DOHH2 (cell line): ENCODE measurements at regions not wholly inside any gene's neighbourhood (a gene's known extent, or its start where the extent isn't known, plus 50 kb on each side); places are given as distances from the start of the nearest gene placed in this dataset.

ENCODE experiments used
- H3F3A ChIP-seq: fragments of 200-600 bp; sonication (generic), shearing (Covaris generic); 2 replicates; pipeline ENCODE4 v1.6.0; 2016; ENCODE audit warnings: antibody characterized with exemption, mild to moderate bottlenecking; ENCODE audit not compliant: control insufficient read depth, insufficient read depth
- H3K27ac ChIP-seq: fragments of 200-600 bp; sonication (generic); 2 replicates; pipeline ENCODE4 v1.5.1; 2014; ENCODE audit warnings: low read depth, mild to moderate bottlenecking, low read length, moderate library complexity
- H3K27me3 ChIP-seq: fragments of 200-600 bp; sonication (generic); 2 replicates; pipeline ENCODE4 v1.6.1; 2014; ENCODE audit warnings: mild to moderate bottlenecking, low read length, mixed read lengths; ENCODE audit not compliant: control insufficient read depth
- H3K36me3 ChIP-seq: fragments of 200-600 bp; sonication (generic); 2 replicates; pipeline ENCODE4 v1.6.1; 2014; ENCODE audit warnings: mild to moderate bottlenecking, low read length, moderate library complexity, mixed read lengths; ENCODE audit not compliant: control insufficient read depth
- H3K4me1 ChIP-seq: fragments of 200-600 bp; sonication (generic); 2 replicates; pipeline ENCODE4 v1.6.1; 2014; ENCODE audit warnings: mild to moderate bottlenecking, low read length, mixed read lengths; ENCODE audit not compliant: control insufficient read depth
- H3K4me2 ChIP-seq: fragments of 200-600 bp; sonication (generic); 2 replicates; pipeline ENCODE4 v1.6.0; 2014; ENCODE audit warnings: mild to moderate bottlenecking, low read length, moderate library complexity
- H3K4me3 ChIP-seq: fragments of 200-600 bp; sonication (generic); 2 replicates; pipeline ENCODE4 v1.5.1; 2014; ENCODE audit warnings: mild to moderate bottlenecking, low read length, mixed read lengths
- H3K79me2 ChIP-seq: fragments of 200-600 bp; sonication (generic); 2 replicates; pipeline ENCODE4 v1.6.1; 2014; ENCODE audit warnings: mild to moderate bottlenecking, low read length, mixed read lengths; ENCODE audit not compliant: control insufficient read depth
- H3K9me2 ChIP-seq: fragments of 200-600 bp; sonication (generic); replicated peaks from 2 replicates; pipeline ENCODE4 v1.6.1; 2014; ENCODE audit warnings: mild to moderate bottlenecking, low read length, mixed read lengths; ENCODE audit not compliant: control insufficient read depth
- H3K9me3 ChIP-seq: fragments of 200-600 bp; sonication (generic); 2 replicates; pipeline ENCODE4 v1.6.1; 2014; ENCODE audit warnings: antibody characterized with exemption, low read length, mixed read lengths; ENCODE audit not compliant: control insufficient read depth, insufficient read depth
- H4K20me1 ChIP-seq: fragments of 200-600 bp; sonication (generic); 2 replicates; pipeline ENCODE4 v1.6.0; 2014; ENCODE audit warnings: low read depth, mild to moderate bottlenecking, antibody characterized with exemption, low read length, moderate library complexity; ENCODE audit not compliant: control insufficient read depth, insufficient read depth
- CTCF ChIP-seq: fragments of 200-600 bp; sonication (generic); IDR thresholded peaks from one replicate; pipeline ENCODE4 v1.5.1; 2014; ENCODE audit warnings: antibody characterized with exemption, mild to moderate bottlenecking, low read depth, low read length; ENCODE audit not compliant: poor library complexity, severe bottlenecking
- EZH2phosphoT487 ChIP-seq: fragments of 200-600 bp; sonication (generic); IDR thresholded peaks from 2 replicates; pipeline ENCODE4 v1.6.1; 2017; ENCODE audit warnings: borderline replicate concordance, mild to moderate bottlenecking, antibody characterized with exemption, low read length, moderate library complexity, mixed read lengths

- H3K4me2 ChIP-seq: no peak overlapping the region
- no peaks in the 10 kb centered on the region for H3K79me2 ChIP-seq
- H4K20me1 ChIP-seq: no peaks in the 10 kb centered on the region
- no peaks in the 10 kb centered on the region for H3F3A ChIP-seq
- H3K27me3 ChIP-seq: peaks cover 7% of the 10 kb centered on the region; the same call in 1 of the 2 replicates
- H3K4me1 ChIP-seq: no peaks in the 10 kb centered on the region
- no peaks in the 10 kb centered on the region for H3K9me3 ChIP-seq
- no peaks in the 10 kb centered on the region for H3K9me2 ChIP-seq
- no peak overlapping the region for H3K27ac ChIP-seq
- no peaks in the 10 kb centered on the region for H3K36me3 ChIP-seq
- no peak for TF ChIP-seq EZH2phosphoT487
- TF ChIP-seq CTCF: no peak
- no peak overlapping the region for H3K4me3 ChIP-seq
These were observed 200.1 kb upstream of the SIX2 start for GRCh38 chr2:45209302-45209701.

GRCh38 chr2:45207101-45207500, 197.8 kb upstream of the SIX2 start:
- Histone ChIP-seq H3K4me2 (no peak overlapping the region), H4K20me1 (no peaks in the 10 kb centered on the region), H3F3A (no peaks in the 10 kb centered on the region), H3K79me2 (no peaks in the 10 kb centered on the region), H3K4me1 (no peaks in the 10 kb centered on the region), H3K27me3 (peaks cover 4% of the 10 kb centered on the region; the same call in 1 of the 2 replicates), H3K27ac (no peak overlapping the region), H3K4me3 (no peak overlapping the region), H3K9me2 (no peaks in the 10 kb centered on the region), H3K36me3 (no peaks in the 10 kb centered on the region), H3K9me3 (no peaks in the 10 kb centered on the region)
- no peak for TF ChIP-seq CTCF
- no peak for TF ChIP-seq EZH2phosphoT487

- Histone ChIP-seq H3K36me3 (no peaks in the 10 kb centered on the region), H3K4me2 (no peak overlapping the region), H3K27ac (no peak overlapping the region), H3K4me3 (no peak overlapping the region), H3K27me3 (peaks cover 4% of the 10 kb centered on the region; the same call in 1 of the 2 replicates), H4K20me1 (no peaks in the 10 kb centered on the region), H3K9me3 (no peaks in the 10 kb centered on the region), H3K79me2 (no peaks in the 10 kb centered on the region), H3K9me2 (no peaks in the 10 kb centered on the region), H3F3A (no peaks in the 10 kb centered on the region), H3K4me1 (no peaks in the 10 kb centered on the region)
- no peak for TF ChIP-seq EZH2phosphoT487
- TF ChIP-seq CTCF: no peak
These were observed 196.7 kb upstream of the SIX2 start for GRCh38 chr2:45205985-45206384.
